Inflammatory macrophage (primary cell): ENCODE measurements at regions not wholly inside any gene's neighbourhood (a gene's known extent, or its start where the extent isn't known, plus 50 kb on each side); places are given as distances from the start of the nearest gene placed in this dataset.

ENCODE experiments used
- DNase-seq, 2 donors: peaks; one replicate each; pipeline ENCODE4 v3.0.0-alpha.2; 2020 to 2022

GRCh38 chr1:22267413-22268175, 124.7 kb upstream of the WNT4 start:
- no peak for DNase-seq

GRCh38 chr1:22268327-22268726, 125.4 kb upstream of the WNT4 start:
- DNase-seq, result no peak

- no peak for DNase-seq
Measured at GRCh38 chr1:22271847-22272801, 129.2 kb upstream of the WNT4 start.

- no peak for DNase-seq
Measured at GRCh38 chr1:22273686-22274681, 131.1 kb upstream of the WNT4 start.

GRCh38 chr1:22275167-22275566, 132.3 kb upstream of the WNT4 start:
- DNase-seq, result no peak

- DNase-seq, result peak; percentile 20 to 46
Measured at GRCh38 chr1:22275626-22276395, 132.9 kb upstream of the WNT4 start.

- no peak for DNase-seq
Measured at GRCh38 chr1:22276396-22276748, 133.5 kb upstream of the WNT4 start.

GRCh38 chr1:22277662-22278061, 134.8 kb upstream of the WNT4 start:
- DNase-seq, result no peak

GRCh38 chr1:22279735-22280134, 136.8 kb upstream of the WNT4 start:
- no peak for DNase-seq

- DNase-seq, result no peak
Measured at GRCh38 chr1:22280526-22280925, 137.6 kb upstream of the WNT4 start.

- DNase-seq, result no peak
Measured at GRCh38 chr1:22281521-22282363, 138.8 kb upstream of the WNT4 start.

- no peak for DNase-seq
Measured at GRCh38 chr1:22282364-22282995, 139.6 kb upstream of the WNT4 start.

- no peak for DNase-seq
Measured at GRCh38 chr1:22283596-22283995, 140.7 kb upstream of the WNT4 start.

- no peak for DNase-seq
Measured at GRCh38 chr1:22284236-22284635, 141.3 kb upstream of the WNT4 start.

GRCh38 chr1:22284906-22285548, 142.1 kb upstream of the WNT4 start:
- DNase-seq, result no peak

GRCh38 chr1:22285549-22286396, 142.9 kb upstream of the WNT4 start:
- DNase-seq, result no peak

GRCh38 chr1:22286491-22286890, 143.6 kb upstream of the WNT4 start:
- no peak for DNase-seq

- DNase-seq, result no peak
Measured at GRCh38 chr1:22287273-22287672, 144.4 kb upstream of the WNT4 start.
